NCI-H1436 (cell line): ENCODE measurements at regions not wholly inside any gene's neighbourhood (a gene's known extent, or its start where the extent isn't known, plus 50 kb on each side); places are given as distances from the start of the nearest gene placed in this dataset.
"Not testable (repeated sequence)": the region's sequence is repeated elsewhere in the genome, so short reads cannot be mapped to it uniquely, and the experiment has no call there.

ENCODE experiments used
- DNase-seq: peaks from one replicate; lab custom pipeline; 2025; lab: John Stamatoyannopoulos, UW

DNA sequence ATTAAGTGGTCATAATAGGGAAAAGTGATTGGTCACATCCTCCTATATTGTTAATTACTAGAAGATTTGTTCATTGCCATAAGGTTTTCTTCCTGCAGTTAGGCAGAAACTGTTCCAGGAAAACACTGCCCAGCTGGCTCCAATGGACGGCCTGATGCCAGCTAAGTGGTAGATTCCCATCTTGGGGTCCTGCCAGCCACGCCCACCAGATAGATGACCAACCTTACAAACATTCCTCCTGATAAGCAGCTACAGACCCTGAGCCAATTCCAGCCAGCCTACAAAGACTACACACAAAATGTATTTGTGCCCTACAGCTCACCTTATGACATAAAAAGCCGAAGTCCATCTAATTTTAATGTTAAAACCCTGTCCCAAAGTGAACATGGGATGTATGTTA is 685.9 kb upstream of the USP15 start:
- DNase-seq: no peak

- no peak for DNase-seq
These were observed 675.3 kb upstream of the USP15 start for GRCh38 chr12:61584943-61585342.

DNA sequence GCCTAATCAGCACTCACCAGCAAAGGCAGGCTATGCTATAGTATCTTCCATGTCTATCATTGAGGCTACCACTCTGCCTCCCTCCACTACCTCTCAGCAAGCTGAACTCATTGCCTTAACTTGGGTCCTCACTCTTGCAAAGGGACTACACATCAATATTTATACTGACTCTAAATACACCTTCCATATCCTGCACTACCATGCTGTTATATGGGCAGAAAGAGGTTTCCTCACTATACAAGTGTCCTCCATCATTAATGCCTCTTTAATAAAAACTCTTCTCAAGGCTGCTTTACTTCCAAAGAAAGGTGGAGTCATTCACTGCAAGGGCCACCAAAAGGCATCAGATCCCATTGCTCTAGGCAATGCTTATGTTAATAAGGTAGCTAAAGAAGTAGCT is 669.3 kb upstream of the USP15 start:
- DNase-seq: not testable (repeated sequence)

- no peak for DNase-seq
These were observed 650.1 kb upstream of the USP15 start for GRCh38 chr12:61610143-61610542.

DNA sequence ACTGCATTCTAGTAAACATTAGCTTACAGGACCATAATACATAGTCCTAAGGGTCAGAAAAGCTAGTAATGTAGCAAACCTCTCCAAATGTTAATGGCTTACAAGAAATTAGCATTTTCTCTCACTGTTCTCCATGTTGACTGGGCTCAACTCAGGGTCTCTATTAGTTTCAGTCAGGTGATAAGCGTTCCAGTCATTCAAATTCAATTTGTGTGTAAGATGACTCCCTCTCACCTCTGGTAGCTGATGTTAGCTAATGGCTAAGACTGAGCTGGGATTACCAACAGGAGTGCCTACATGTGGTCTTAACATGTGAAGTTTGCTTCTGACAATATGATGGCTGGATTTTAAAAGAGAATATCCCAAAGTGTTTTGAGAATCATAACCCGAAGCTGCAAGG is 630.5 kb upstream of the USP15 start:
- DNase-seq: no peak

- no peak for DNase-seq
These were observed 613.6 kb upstream of the USP15 start for GRCh38 chr12:61646639-61647038.

DNA sequence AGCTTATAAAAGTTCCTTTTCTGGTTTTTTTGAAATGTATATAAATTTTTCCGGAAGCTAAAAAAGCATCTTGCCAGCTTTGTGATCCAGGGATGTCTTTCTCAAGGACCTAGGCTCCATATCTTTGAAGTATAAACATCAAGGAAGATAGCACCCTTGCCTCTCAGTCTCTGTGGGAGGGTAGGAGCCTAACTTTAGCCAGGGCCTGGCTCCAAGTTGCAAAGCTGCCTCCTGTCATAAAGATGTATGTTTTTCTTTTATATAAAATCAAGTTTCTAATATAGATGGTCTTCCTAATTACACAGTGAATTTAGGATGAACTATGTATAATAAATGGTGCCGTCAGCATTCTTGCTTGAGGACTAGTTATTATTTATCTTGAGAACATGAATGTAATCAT is 612.6 kb upstream of the USP15 start:
- no peak for DNase-seq

DNA sequence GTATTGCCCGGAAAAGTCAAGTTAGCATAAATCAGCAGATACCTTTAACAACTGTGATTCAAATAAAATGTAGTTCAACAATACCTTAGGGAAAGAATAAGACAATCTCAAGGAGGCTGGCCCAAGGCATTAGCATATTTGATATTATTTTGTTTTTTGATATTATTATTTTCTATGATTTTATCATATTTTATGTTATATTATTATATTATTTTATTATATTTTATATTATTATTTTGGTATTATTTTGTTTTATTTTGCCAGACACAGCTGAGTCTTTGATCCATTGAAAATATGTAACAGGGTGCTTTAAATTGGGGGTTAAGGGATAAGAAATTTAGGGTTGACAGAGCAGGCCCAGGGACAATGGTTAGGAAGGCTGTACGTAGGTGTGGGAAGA is 607.9 kb upstream of the USP15 start:
- DNase-seq: no peak

GRCh38 chr12:61654698-61655097 is 605.5 kb upstream of the USP15 start:
- no peak for DNase-seq

DNA sequence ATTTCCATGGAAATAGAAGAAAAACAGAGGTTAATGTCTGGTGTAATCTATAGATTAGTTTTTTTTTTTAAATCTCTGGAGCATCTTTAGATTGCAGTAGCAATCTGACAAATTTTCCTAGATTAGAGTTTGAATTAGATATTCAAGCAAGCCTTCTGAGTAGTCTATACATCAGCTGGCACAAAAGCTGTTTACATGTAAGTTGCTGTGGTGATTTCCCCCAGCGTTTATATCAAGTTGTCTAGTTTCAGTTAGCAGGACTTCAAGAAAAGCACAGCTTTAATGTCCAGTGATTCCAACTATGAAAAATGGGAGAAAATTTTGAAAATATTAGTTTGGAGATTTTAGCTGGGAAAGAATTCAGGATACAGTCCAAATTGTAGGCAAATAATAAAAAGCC is 605.0 kb upstream of the USP15 start:
- DNase-seq: no peak

- no peak for DNase-seq
These were observed 592.5 kb upstream of the USP15 start for GRCh38 chr12:61667676-61668075.

DNA sequence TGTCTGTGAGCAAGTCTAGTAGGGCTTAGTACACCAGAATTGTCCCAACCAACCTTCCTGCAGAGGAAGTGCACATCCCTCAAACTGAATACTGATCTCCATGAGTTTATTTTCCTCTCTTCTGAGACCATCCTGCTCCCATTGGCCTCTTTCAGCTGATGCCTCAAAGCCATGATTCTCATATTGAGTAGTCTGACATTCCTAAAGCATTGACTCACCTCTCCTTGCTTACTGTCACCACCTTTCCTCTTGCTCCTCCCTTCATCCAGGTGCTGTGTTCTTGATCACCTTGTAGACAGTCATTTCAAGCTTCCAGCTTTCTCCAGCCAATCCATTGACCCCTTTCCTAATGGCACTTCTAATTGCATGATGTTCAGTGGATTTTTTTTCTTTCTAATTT is 583.7 kb upstream of the USP15 start:
- DNase-seq: no peak

DNA sequence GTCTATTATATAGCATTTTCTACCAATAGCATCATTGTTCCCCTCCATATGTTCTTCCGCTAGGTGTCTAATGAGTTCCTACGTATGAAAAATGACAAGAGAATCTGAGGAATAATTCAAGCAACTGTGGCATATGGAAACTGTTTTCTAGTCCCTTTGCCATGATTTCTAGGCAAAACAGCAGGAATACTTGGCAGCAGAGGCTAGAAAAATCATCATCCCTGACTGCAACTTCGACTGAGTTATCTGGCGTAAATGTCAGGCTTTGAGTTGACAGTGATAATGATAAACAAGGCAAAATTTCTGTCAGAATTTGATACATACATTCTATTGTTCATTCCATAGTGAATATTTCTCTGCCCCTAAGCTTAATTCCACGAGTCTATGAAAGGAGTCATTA is 572.8 kb upstream of the USP15 start:
- no peak for DNase-seq

DNA sequence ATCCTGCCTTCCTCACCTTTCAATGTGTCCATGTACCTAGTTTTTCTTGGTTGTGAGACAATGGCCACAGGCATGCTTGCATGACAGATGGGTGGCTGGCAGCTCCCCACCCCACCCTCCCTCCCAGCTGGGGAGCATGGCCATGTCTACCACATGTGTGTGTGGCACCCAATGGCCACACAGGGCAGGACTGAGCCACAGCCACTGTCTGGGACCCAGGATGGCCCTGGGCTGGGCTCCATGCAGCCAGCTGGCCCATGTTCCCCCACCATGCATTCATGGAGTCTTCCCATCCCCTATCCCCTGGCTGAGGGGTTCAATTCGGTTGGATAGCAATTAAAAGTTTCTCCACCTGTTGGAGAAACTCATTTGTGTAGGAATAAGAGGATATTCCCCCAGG is 566.0 kb upstream of the USP15 start:
- DNase-seq: no peak

DNA sequence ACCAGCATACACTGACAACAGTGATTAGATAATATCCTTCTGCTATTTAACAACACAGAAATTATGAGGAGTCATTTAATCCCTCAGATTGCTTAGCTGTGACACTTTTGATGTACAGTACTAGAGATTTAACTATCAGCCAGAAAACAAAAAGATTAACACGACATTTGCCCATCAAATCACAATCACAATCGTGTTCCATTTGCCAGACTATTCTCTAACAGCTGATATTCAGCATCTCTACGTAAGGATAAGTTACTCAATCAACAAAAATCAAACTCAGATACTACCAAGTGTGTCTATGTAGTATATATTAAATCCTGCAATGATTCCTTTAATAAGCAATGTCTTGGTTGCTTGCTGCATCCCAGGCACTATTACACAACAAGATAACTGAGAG is 558.7 kb upstream of the USP15 start:
- no peak for DNase-seq

DNA sequence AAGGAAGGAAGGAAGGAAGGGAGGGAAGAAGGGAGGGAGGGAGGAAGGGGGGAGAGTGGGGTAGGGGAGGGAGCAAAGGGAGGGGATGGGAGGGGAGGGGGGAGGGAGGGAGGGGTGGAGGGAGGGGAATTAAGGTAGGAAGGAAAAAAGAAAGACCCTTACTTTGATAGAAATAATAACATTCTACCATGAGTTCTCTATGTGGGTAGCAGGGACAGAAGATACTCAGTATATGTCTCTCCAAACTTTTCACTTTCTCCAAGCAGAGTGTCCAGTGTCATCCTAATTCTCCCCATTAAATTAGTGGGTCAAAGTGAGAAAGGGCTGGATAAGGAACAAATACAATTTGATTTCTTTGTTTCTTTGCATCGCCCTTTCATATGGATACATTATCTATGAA is 553.4 kb upstream of the USP15 start:
- no peak for DNase-seq

- DNase-seq: no peak
These were observed 547.1 kb upstream of the USP15 start for GRCh38 chr12:61713121-61713520.

- no peak for DNase-seq
These were observed 542.2 kb upstream of the USP15 start for GRCh38 chr12:61717986-61718385.

- DNase-seq: no peak
These were observed 520.3 kb upstream of the USP15 start for GRCh38 chr12:61739925-61740324.

DNA sequence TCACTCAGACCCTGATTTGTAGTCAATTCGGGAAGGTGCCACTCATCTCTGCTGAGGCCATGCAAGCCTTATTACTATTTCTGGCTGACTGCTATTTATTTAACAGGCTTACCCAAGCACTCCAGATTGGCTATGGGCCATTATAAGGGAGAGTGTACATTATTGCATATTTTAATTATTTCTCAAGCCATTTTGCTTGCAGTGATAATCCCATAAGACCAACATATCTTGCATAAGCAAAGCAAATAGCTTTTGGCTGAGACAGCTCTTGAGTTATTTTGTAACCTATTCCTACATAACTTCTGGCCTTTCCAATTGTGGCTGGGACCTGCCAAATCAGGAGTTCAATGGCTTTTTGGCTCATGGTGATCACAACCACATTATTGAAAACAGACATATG is 509.6 kb upstream of the USP15 start:
- DNase-seq: no peak

DNA sequence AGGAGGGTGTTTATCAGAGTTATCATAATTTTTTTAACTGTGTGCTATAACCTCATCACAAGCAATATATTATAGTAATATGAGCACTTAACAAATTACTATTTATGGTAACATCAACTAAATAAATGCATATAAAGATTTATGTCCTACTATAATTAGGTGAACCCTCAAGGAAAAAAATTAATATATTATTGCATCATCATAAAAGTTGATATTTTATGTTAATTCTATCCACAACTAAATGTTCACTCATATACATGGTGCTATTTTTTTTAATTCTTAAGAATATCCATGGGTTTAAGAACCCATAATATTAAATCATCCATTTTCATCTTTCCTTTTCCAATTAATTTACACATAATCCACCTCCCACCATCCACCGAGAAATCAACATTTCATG is 506.0 kb upstream of the USP15 start:
- no peak for DNase-seq

GRCh38 chr12:61757831-61758505 is 502.2 kb upstream of the USP15 start:
- no peak for DNase-seq

GRCh38 chr12:61758661-61759060 is 501.5 kb upstream of the USP15 start:
- DNase-seq: no peak

GRCh38 chr12:61765926-61766325 is 494.3 kb upstream of the USP15 start:
- no peak for DNase-seq

DNA sequence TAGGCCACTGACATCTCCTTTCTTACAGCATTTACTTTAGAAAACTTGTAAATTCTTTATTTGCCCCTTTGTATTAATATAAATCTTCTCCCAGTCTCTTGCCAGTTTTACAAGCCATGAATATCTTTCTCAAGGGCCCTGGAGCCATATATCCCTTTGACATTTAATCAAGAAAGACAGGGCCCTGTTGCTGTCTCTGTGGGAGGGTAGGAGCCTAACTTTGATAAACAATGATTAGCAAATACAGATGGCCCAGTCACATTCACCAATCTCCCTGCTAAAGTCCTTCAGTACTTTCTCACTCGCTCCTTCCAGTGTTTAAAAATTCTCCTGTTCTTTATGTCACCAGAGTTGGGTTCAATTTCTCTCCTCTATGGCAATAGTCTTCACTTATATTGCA is 479.8 kb upstream of the USP15 start:
- DNase-seq: no peak
